NT2/D1 (cell line): ENCODE measurements at regions not wholly inside any gene's neighbourhood (a gene's known extent, or its start where the extent isn't known, plus 50 kb on each side); places are given as distances from the start of the nearest gene placed in this dataset.
"Not testable (repeated sequence)": the region's sequence is repeated elsewhere in the genome, so short reads cannot be mapped to it uniquely, and the experiment has no call there.

ENCODE experiments used
- DNase-seq: peaks from one replicate; pipeline ENCODE4 v3.0.0-alpha.2; 2011; ENCODE audit warnings: low read depth, low spot score
- H3K27me3 ChIP-seq: 2 replicates; pipeline ENCODE4 v1.6.0; 2011; ENCODE audit warnings: mild to moderate bottlenecking; ENCODE audit not compliant: insufficient read length, insufficient read depth
- H3K36me3 ChIP-seq: 2 replicates; pipeline ENCODE4 v1.6.1; 2011; ENCODE audit warnings: mild to moderate bottlenecking, low read length, mixed read lengths; ENCODE audit not compliant: insufficient read depth, insufficient read length
- H3K4me1 ChIP-seq: 2 replicates; pipeline ENCODE4 v1.5.1; 2011; ENCODE audit not compliant: insufficient read depth, insufficient read length
- H3K4me3 ChIP-seq: 2 replicates; pipeline ENCODE4 v1.5.1; 2011; ENCODE audit warnings: low read depth; ENCODE audit not compliant: insufficient read length
- H3K9ac ChIP-seq: 2 replicates; pipeline ENCODE4 v1.6.0; 2011; ENCODE audit warnings: low read depth; ENCODE audit not compliant: insufficient read length
- H3K9me3 ChIP-seq: 2 replicates; pipeline ENCODE4 v1.5.1; 2011; ENCODE audit warnings: mild to moderate bottlenecking, low read length; ENCODE audit not compliant: insufficient read depth
- SUZ12 ChIP-seq: IDR thresholded peaks from 2 replicates; pipeline ENCODE4 v1.6.1; 2011; ENCODE audit not compliant: insufficient read length, insufficient read depth; ENCODE audit errors: extremely low read depth
- YY1 ChIP-seq: IDR thresholded peaks from 2 replicates; pipeline ENCODE4 v1.6.1; 2011; ENCODE audit not compliant: insufficient read length, insufficient read depth
- ZNF274 ChIP-seq: IDR thresholded peaks from 2 replicates; pipeline ENCODE4 v1.6.1; 2011; ENCODE audit warnings: mild to moderate bottlenecking, low read depth, low read length

DNA sequence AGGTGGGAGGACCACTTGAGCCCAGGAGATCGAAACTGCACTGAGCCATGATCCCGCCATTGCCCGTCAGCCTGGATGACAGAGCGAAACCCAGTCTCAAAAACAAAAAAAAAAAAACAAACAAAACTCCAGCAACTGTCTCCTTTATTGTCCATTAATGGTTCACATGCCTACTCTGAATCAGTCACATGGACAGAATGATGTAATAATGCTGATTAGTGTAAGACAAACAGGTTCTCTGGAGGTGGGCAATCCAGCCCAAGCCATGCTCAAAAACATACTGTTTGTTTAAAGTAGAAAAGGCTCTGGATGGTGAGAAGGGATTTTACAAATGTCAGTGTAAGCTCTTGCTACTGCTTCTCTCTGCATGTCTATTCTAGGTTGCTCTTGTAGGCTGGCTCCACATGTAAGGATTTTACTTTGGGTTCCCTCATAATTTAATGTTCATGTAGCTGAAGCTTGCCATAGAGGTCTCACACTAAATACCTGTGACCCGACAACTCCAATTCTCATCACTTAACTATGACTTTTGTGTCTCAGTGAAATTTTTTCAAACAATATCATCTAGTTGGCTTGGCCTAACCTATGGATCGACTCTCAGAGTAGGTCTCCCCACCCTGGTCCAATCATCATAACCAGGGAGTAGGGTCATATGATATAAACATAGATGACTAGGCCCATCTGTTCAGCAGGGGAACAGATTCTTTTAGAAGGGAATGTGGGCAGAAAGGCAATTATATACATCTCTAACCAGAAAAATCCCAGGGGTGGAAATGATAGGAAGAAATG is 83.9 kb upstream of the SLC39A10 start:
- H3K4me1 ChIP-seq: no peaks in the 10 kb centered on the region
- TF ChIP-seq YY1: no peak
- TF ChIP-seq SUZ12: no peak
- no peak for TF ChIP-seq ZNF274
- H3K9me3 ChIP-seq: peaks cover 4% of the 10 kb centered on the region; the same call in 1 of the 2 replicates
- no peaks in the 10 kb centered on the region for H3K36me3 ChIP-seq
- H3K4me3 ChIP-seq: no peak overlapping the region
- no peaks in the 10 kb centered on the region for H3K27me3 ChIP-seq
- no peak for DNase-seq
- no peak overlapping the region for H3K9ac ChIP-seq

GRCh38 chr2:195570329-195570728 is 86.7 kb upstream of the SLC39A10 start:
- Histone ChIP-seq H3K9me3 (peaks cover 9% of the 10 kb centered on the region), H3K9ac (no peak overlapping the region), H3K36me3 (no peaks in the 10 kb centered on the region), H3K4me1 (no peaks in the 10 kb centered on the region), H3K4me3 (no peak overlapping the region), H3K27me3 (no peaks in the 10 kb centered on the region)
- DNase-seq: no peak
- TF ChIP-seq ZNF274: no peak
- TF ChIP-seq SUZ12: no peak
- no peak for TF ChIP-seq YY1

DNA sequence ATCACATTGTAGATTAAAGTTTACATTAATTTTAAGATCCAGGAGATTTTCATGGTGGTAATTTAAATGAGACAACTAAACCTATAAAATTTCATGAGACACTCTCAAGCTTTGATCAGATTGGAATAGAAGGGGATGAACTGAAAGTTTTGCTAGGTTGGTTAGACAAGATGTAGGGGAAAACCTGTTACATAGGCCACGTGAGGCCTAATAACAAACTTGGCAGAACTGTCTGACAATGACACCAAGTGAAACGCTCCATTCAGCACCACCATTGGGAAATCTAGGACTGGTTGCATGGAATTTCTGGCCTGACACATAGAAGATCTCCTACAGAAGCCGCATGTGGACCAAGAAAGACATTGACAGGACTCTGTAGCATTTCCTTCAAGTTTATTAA is 87.8 kb upstream of the SLC39A10 start:
- H3K4me3 ChIP-seq: no peak overlapping the region
- no peak for DNase-seq

GRCh38 chr2:195564625-195565135 is 92.3 kb upstream of the SLC39A10 start:
- H3K36me3 ChIP-seq, H3K4me3 ChIP-seq, H3K9ac ChIP-seq, DNase-seq, H3K4me1 ChIP-seq, H3K27me3 ChIP-seq, H3K9me3 ChIP-seq: not testable (repeated sequence)

More for the DNA sequence above, 87.8 kb upstream of the SLC39A10 start:
- Histone ChIP-seq H3K9me3 (peaks cover 9% of the 10 kb centered on the region), H3K9ac (no peak overlapping the region), H3K4me1 (no peaks in the 10 kb centered on the region), H3K36me3 (no peaks in the 10 kb centered on the region), H3K27me3 (no peaks in the 10 kb centered on the region)
- no peak for TF ChIP-seq YY1
- no peak for TF ChIP-seq SUZ12

GRCh38 chr2:195563857-195564512 is 93.0 kb upstream of the SLC39A10 start:
- Histone ChIP-seq H3K4me1 (peaks cover 8% of the 10 kb centered on the region), H3K27me3 (no peaks in the 10 kb centered on the region), H3K4me3 (no peak overlapping the region), H3K9ac (no peak overlapping the region), H3K36me3 (no peaks in the 10 kb centered on the region), H3K9me3 (peaks cover 5% of the 10 kb centered on the region; the same call in 1 of the 2 replicates)
- no peak for TF ChIP-seq ZNF274
- TF ChIP-seq SUZ12: no peak
- TF ChIP-seq YY1: no peak
- no peak for DNase-seq

- TF ChIP-seq SUZ12 (no peak), YY1 (no peak), ZNF274 (no peak)
- H3K4me1 ChIP-seq: peaks cover 9% of the 10 kb centered on the region
- DNase-seq: no peak
- H3K36me3 ChIP-seq: no peaks in the 10 kb centered on the region
- H3K27me3 ChIP-seq: no peaks in the 10 kb centered on the region
- H3K9me3 ChIP-seq: peaks cover 5% of the 10 kb centered on the region; the same call in 1 of the 2 replicates
- H3K4me3 ChIP-seq: no peak overlapping the region
- no peak overlapping the region for H3K9ac ChIP-seq
Observed at GRCh38 chr2:195562570-195563566, 94.2 kb upstream of the SLC39A10 start.
